Ectodermal cell (in vitro differentiated cells): ENCODE measurements at regions not wholly inside any gene's neighbourhood (a gene's known extent, or its start where the extent isn't known, plus 50 kb on each side); places are given as distances from the start of the nearest gene placed in this dataset.
"Not testable (repeated sequence)": the region's sequence is repeated elsewhere in the genome, so short reads cannot be mapped to it uniquely, and the experiment has no call there.

Experiments used
- H3K27ac ChIP-seq: 2 replicates; pipeline ENCODE4 v1.7.0; 2013; ENCODE audit warnings: mild to moderate bottlenecking, low read depth, low read length; ENCODE audit not compliant: insufficient read depth, poor library complexity, severe bottlenecking
- H3K27me3 ChIP-seq: 2 replicates; pipeline ENCODE4 v1.7.0; 2013; ENCODE audit warnings: mild to moderate bottlenecking, low read length; ENCODE audit not compliant: insufficient read depth, control insufficient read depth, poor library complexity, severe bottlenecking
- H3K36me3 ChIP-seq: one replicate; pipeline ENCODE4 v1.7.0; 2013; ENCODE audit warnings: low read length; ENCODE audit not compliant: control insufficient read depth, insufficient read depth
- H3K4me1 ChIP-seq: one replicate; pipeline ENCODE4 v1.7.0; 2013; ENCODE audit warnings: low read length; ENCODE audit not compliant: control insufficient read depth, insufficient read depth
- H3K4me3 ChIP-seq: 2 replicates; pipeline ENCODE4 v1.7.0; 2013; ENCODE audit warnings: low read depth, low read length, control low read depth; ENCODE audit not compliant: insufficient read depth
- H3K9me3 ChIP-seq: 2 replicates; pipeline ENCODE4 v1.7.0; 2013; ENCODE audit warnings: mild to moderate bottlenecking, low read length, moderate library complexity; ENCODE audit not compliant: control insufficient read depth
- WGBS, 2 experiments: methylation state at CpG; one replicate each; pipeline ENCODE4 v1.1.7; 2013; ENCODE audit warnings: missing lambda C conversion rate in 2 of 2; 5-methylcytosine and 5-hydroxymethylcytosine counted together

DNA sequence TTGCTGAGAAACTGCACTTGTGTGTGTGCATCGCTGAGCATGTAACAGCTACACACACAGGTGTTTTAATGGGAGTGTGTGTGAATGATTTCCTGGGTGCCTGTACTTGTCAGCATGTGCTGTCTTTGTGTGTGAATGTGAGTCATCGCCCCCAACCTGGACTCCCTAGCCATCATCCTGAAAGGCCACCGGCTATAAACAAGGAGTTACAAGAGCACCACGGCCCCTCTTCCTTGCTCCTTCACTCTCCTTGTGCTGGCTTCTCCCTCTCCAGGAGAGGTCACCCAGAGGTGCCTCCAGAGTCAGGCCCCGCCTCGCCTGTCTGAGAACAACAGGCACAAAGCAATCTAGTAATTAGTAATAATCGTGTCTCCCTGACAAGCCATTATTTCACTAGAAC lies 419.2 kb downstream of the BUD13 start:
- Histone ChIP-seq H3K4me1 (peaks cover 3% of the 10 kb centered on the region), H3K9me3 (no peaks in the 10 kb centered on the region), H3K27ac (no peak overlapping the region), H3K27me3 (no peaks in the 10 kb centered on the region), H3K36me3 (no peaks in the 10 kb centered on the region), H3K4me3 (no peak overlapping the region)
- WGBS, 2 experiments, result 80 to 81% methylated on average over 7 of the region's 7 CpGs

DNA sequence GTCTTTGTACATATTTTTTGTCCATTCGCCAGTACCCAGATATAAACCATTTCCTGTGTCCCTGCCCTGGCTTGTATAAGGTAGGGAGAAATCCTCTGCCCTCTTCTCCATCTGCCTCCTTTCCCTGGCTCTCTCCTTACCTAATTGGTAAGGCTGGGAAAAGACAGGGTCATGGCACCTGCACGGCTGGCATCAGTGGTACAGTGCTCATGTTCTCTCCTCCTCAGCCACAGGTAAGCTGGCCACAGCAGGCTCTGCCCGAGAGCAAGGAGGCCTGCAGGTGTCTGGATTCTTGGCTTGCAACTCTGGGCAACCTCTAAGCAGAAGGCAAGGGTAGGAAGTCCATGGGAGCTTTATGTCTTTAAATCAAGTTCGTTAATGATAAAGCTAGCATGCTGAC lies 419.9 kb downstream of the BUD13 start:
- whole genome bisulfite sequencing, 2 experiments, result 91 to 96% methylated on average over 4 of the region's 4 CpGs
- Histone ChIP-seq H3K4me1 (peaks cover 3% of the 10 kb centered on the region), H3K27me3 (no peaks in the 10 kb centered on the region), H3K36me3 (no peaks in the 10 kb centered on the region), H3K9me3 (no peaks in the 10 kb centered on the region), H3K27ac (no peak overlapping the region), H3K4me3 (no peak overlapping the region)

DNA sequence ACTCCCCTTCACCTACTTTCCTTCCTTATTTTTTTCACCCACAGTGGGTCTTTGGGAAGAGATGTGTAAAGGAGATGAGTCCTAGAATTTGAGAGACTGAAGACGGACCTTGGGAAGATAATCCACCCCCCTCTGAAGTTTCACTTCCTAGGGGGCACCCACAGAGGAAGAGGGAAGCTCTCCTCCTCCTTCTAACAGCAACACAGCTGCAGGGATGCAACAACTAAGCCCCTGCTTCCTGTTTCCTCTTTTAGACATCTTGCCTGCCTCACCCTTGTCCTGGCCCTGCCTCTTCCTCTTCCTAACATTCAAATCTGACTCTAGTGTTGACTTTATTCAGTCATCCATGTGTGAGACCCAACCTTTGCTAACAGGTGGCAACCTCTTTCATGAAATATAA lies 424.6 kb downstream of the BUD13 start:
- Histone ChIP-seq H3K27ac (no peak overlapping the region), H3K9me3 (no peaks in the 10 kb centered on the region), H3K4me3 (no peak overlapping the region), H3K36me3 (no peaks in the 10 kb centered on the region), H3K27me3 (no peaks in the 10 kb centered on the region), H3K4me1 (peaks cover 3% of the 10 kb centered on the region)
- 67 to 80% methylated on average over 1 of the region's 1 CpG for WGBS, 2 experiments

DNA sequence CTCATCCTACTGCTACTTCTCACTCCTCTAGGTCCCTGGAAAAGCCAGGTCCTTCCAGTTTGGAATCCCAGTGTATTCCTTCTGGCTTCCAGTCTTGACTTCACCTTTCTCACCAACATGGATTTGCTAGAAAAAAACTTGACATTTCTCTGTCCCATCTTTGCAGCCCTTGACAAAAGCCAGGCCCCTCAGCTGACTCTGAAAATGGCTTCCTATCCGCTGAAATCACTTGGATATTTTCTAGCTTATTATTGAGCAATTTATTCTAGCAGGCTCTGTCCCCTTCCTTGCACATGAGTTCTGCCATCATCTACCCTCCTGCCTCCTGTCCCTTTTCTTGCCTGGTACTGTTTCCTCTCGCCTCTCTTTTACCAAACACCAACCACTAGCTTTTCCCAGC lies 427.2 kb downstream of the BUD13 start:
- 91 to 100% methylated on average over 2 of the region's 2 CpGs for WGBS, 2 experiments
- H3K4me1 ChIP-seq, result peaks cover 3% of the 10 kb centered on the region
- H3K4me3 ChIP-seq, result no peak overlapping the region
- no peaks in the 10 kb centered on the region for H3K27me3 ChIP-seq
- H3K9me3 ChIP-seq, result no peaks in the 10 kb centered on the region
- no peaks in the 10 kb centered on the region for H3K36me3 ChIP-seq
- no peak overlapping the region for H3K27ac ChIP-seq

DNA sequence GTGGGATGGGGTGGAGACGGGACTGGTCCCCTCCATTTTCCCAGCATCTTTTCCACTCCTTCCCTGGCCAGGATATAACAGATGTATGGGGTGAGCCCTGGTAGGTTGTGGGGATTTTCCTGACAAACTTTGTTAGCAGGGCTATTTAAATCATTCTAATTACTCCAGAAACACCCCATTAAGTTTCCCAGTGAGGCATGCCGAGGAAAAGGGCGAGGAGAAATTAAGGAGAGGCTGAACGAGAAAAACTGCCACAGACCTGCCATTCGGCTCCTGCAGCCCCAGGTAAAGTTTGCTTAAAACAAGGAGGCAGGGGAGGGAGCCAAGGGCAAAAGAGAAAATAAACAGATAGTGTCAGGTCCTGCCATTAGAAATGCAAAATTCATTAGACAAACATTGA lies 428.2 kb downstream of the BUD13 start:
- Histone ChIP-seq H3K4me3 (no peak overlapping the region), H3K4me1 (peaks cover 2% of the 10 kb centered on the region), H3K36me3 (no peaks in the 10 kb centered on the region), H3K9me3 (no peaks in the 10 kb centered on the region), H3K27ac (no peak overlapping the region), H3K27me3 (no peaks in the 10 kb centered on the region)
- WGBS, 2 experiments, result 91 to 92% methylated on average over 5 of the region's 5 CpGs

DNA sequence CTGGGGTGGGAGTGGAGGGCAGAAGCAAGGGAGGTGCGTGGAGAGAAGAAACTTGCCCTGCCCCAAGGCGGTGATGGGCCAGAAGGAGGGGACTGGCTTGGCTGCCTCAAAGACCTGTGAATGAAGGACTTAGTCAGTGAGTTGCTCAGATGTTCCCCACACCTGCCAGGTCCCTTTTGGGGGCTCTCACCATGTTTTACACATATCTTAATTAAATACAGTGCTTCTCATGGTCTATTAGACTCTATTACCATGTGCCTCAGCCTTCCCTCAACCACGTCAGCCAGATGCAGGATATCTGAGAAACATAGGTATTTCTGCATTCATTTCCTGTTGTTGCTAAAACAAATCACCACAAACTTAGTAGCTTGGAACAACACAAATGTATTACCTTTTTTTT lies 429.5 kb downstream of the BUD13 start:
- 95 to 97% methylated on average over 3 of the region's 3 CpGs for WGBS, 2 experiments
- H3K4me3 ChIP-seq, result no peak overlapping the region
- H3K9me3 ChIP-seq, result no peaks in the 10 kb centered on the region
- no peaks in the 10 kb centered on the region for H3K27me3 ChIP-seq
- no peaks in the 10 kb centered on the region for H3K36me3 ChIP-seq
- H3K4me1 ChIP-seq, result no peaks in the 10 kb centered on the region
- no peak overlapping the region for H3K27ac ChIP-seq

DNA sequence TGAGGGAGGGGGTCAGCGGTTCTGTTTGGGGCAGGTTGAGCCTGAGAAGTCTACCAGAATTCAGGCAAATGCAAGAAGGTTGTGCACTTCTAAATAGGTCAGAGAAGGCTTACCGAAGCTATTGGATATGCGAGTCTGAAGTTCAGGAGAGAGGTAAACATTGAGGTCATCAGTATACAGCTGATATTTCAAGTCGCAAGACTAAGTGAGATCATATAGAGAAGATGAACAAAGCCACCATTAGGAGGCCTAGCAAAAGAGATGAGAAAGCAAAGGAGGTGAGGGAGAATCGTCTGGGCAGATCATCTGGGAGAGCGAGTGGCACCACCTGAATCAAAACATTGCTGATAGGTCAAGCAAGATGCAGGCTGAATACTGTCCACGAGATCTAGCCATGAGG lies 430.6 kb downstream of the BUD13 start:
- Histone ChIP-seq H3K27me3 (no peaks in the 10 kb centered on the region), H3K4me3 (no peak overlapping the region), H3K36me3 (no peaks in the 10 kb centered on the region), H3K27ac (no peak overlapping the region), H3K9me3 (no peaks in the 10 kb centered on the region), H3K4me1 (no peaks in the 10 kb centered on the region)
- 91% methylated on average over 7 of the region's 7 CpGs for WGBS, 2 experiments

DNA sequence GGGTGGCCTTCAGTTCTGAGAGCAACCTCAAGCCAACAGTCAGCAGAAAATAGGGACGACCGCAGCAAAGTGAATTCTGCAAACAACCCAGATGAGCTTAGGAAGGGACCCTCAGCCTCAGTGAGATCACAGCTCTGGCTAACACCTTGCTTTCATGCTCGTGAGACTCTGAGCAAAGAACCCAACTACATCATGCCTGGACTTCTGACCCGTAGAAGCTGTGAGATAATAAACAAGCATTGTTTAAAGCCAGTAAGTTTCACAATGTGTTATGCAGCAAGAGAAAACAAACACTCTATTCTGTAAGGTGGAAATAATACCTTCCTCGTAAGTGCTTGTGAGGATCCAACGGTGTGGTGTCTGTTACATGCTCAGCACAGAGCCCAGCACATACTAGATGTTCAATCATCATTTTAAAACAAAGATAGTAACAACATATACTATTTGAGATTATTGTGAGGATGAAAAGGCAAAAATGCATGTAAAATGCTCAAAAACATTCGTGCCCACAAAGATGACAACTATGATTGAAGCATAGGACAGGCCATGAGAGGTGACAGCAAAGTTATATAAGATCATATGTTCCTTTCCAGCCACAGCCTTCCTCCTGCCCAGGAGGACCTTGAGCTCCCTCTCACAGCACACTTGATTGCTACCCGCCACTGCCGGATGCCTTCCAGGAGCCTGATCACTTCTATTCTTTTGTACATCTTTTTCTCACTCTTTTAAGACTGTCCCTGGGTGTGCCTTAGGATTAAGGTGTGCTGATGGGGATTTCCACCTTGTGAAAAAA lies 433.3 kb downstream of the BUD13 start:
- H3K27me3 ChIP-seq, result no peaks in the 10 kb centered on the region
- H3K4me1 ChIP-seq, result no peaks in the 10 kb centered on the region
- no peaks in the 10 kb centered on the region for H3K9me3 ChIP-seq
- 81% methylated on average over 9 of the region's 9 CpGs for WGBS, 2 experiments
- H3K36me3 ChIP-seq, result no peaks in the 10 kb centered on the region
- H3K27ac ChIP-seq, result no peak overlapping the region
- H3K4me3 ChIP-seq, result no peak overlapping the region

DNA sequence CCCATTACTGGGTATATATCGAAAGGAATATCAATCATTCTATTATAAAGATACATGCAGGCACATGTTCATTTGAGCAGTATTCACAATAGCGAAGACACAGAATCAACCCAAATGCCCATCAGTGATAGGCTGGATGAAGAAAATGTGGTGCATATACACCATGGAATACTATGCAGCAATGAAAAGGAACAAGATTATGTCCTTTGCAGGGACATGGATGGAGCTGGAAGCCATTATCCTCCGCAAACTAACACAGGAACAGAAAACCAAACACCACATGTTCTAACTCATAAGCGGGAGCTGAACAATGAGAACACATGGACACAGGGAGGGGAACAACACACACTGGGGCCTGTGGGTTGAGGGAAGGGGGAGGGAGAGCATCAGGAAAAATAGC lies 434.3 kb downstream of the BUD13 start:
- not testable (repeated sequence) for H3K27me3 ChIP-seq, H3K36me3 ChIP-seq, H3K9me3 ChIP-seq, H3K4me3 ChIP-seq, H3K4me1 ChIP-seq, H3K27ac ChIP-seq
- 86 to 90% methylated on average over 4 of the region's 4 CpGs for WGBS, 2 experiments

DNA sequence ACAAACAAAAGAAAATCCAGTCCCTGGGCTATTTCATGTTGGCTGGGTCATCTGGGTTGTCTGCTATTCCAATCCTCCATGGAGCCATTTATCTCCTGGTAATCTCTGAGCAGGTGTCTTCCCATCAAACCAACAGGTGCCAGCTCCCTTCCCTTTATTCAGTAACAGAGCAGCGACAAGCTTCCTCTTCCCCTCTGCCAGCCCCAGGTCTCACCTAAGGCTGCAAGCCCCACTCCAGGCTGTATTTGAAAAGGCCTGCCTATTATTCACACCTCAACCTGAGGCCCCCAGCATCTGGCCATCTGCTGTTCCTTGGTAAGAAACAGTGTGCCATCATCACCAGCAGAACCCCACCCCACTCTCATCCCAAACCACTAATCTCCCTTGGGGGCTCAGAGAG lies 436.2 kb downstream of the BUD13 start:
- Histone ChIP-seq H3K4me3 (no peak overlapping the region), H3K9me3 (no peaks in the 10 kb centered on the region), H3K36me3 (no peaks in the 10 kb centered on the region), H3K27ac (no peak overlapping the region), H3K27me3 (no peaks in the 10 kb centered on the region), H3K4me1 (no peaks in the 10 kb centered on the region)
- WGBS, 2 experiments, result 93 to 96% methylated on average over 1 of the region's 1 CpG

DNA sequence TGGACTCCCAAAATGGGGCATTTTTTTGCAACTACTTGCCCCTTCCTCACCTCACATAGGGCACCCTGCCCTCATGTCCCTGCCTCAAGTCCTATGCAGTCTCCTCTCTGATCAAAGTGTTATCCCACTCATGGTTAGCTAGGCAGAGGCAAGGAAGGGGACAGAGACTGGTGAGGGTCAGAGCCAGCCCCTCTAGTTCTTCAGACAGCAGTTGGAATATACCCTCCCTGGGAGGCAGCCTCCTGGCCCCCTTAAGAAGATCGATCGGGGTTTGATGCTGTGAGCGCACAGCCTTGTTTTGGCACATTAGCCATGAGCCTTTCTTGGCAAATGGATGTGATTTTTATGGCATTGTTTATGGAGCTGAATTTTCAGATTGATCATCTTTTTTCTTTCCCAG lies 436.9 kb downstream of the BUD13 start:
- Histone ChIP-seq H3K27ac (no peak overlapping the region), H3K27me3 (no peaks in the 10 kb centered on the region), H3K9me3 (no peaks in the 10 kb centered on the region), H3K4me3 (no peak overlapping the region), H3K4me1 (no peaks in the 10 kb centered on the region), H3K36me3 (no peaks in the 10 kb centered on the region)
- 97 to 98% methylated on average over 3 of the region's 3 CpGs for WGBS, 2 experiments
